T-helper 2 cell treated with Interferon-gamma antibody and Interleukin-4, amounts not matched to agents 100 ng/mL and 5 ng/mL, for 36 hours (primary cell): ENCODE measurements at regions not wholly inside any gene's neighbourhood (a gene's known extent, or its start where the extent isn't known, plus 50 kb on each side); places are given as distances from the start of the nearest gene placed in this dataset.
"Not testable (repeated sequence)": the region's sequence is repeated elsewhere in the genome, so short reads cannot be mapped to it uniquely, and the experiment has no call there.

ENCODE experiments used
- intact Hi-C: fragments of 100-400 bp; cut with micrococcal nuclease; formaldehyde crosslinking; loops from one replicate; pipeline ENCODE4 v1.15.1; 2023

GRCh38 chr3:27661797-27662196, 60.3 kb downstream of the EOMES start:
- intact Hi-C loops, result loop anchor here (10.0 kb wide), 2 partner anchors 67 to 177 kb away; partner anchors contain the start of gene SLC4A7

GRCh38 chr3:27659279-27660021, 62.7 kb downstream of the EOMES start:
- intact Hi-C loops, result loop anchor here (10.0 kb wide), 2 partner anchors 65 to 175 kb away; partner anchors contain the start of gene SLC4A7

GRCh38 chr3:27658741-27659140, 63.4 kb downstream of the EOMES start:
- intact Hi-C loops, result no loop called here

- intact Hi-C loops, result no loop called here
These were observed 64.3 kb downstream of the EOMES start for GRCh38 chr3:27657871-27658270.

- intact Hi-C loops, result no loop called here
These were observed 64.7 kb downstream of the EOMES start for GRCh38 chr3:27657404-27657803.

GRCh38 chr3:27656790-27657189, 65.3 kb downstream of the EOMES start:
- intact Hi-C loops, result no loop called here

- intact Hi-C loops, result no loop called here
These were observed 66.6 kb downstream of the EOMES start for GRCh38 chr3:27655547-27655946.

GRCh38 chr3:27653803-27654558, 68.1 kb downstream of the EOMES start:
- intact Hi-C loops, result no loop called here

- intact Hi-C loops, result no loop called here
These were observed 72.8 kb downstream of the EOMES start for GRCh38 chr3:27649277-27649676.

GRCh38 chr3:27646896-27647295, 75.2 kb downstream of the EOMES start:
- intact Hi-C loops, result no loop called here

GRCh38 chr3:27644941-27645340, 77.2 kb downstream of the EOMES start:
- intact Hi-C loops, result no loop called here

- intact Hi-C loops, result no loop called here
These were observed 78.8 kb downstream of the EOMES start for GRCh38 chr3:27643355-27643754.

GRCh38 chr3:27642796-27643195, 79.3 kb downstream of the EOMES start:
- intact Hi-C loops, result no loop called here

- intact Hi-C loops, result no loop called here
These were observed 80.1 kb downstream of the EOMES start for GRCh38 chr3:27641888-27642601.

- intact Hi-C loops, result no loop called here
These were observed 80.8 kb downstream of the EOMES start for GRCh38 chr3:27641271-27641800.

GRCh38 chr3:27639271-27639670, 82.9 kb downstream of the EOMES start:
- intact Hi-C loops, result no loop called here

- intact Hi-C loops, result no loop called here
These were observed 83.5 kb downstream of the EOMES start for GRCh38 chr3:27638594-27638993.

- intact Hi-C loops, result no loop called here
These were observed 84.7 kb downstream of the EOMES start for GRCh38 chr3:27637346-27637995.

- intact Hi-C loops, result not testable (repeated sequence)
These were observed 87.1 kb downstream of the EOMES start for GRCh38 chr3:27635006-27635405.

- intact Hi-C loops, result loop anchor here (1.0 to 5.0 kb wide), 7 partner anchors 34 to 714 kb away; partner anchors contain the start of genes AZI2, SLC4A7 and ZCWPW2
These were observed 88.9 kb downstream of the EOMES start for GRCh38 chr3:27633224-27633545.
